GM19328 (cell line): ENCODE measurements at regions not wholly inside any gene's neighbourhood (a gene's known extent, or its start where the extent isn't known, plus 50 kb on each side); places are given as distances from the start of the nearest gene placed in this dataset.
"Not testable (repeated sequence)": the region's sequence is repeated elsewhere in the genome, so short reads cannot be mapped to it uniquely, and the experiment has no call there.

Experiments
- ATAC-seq: cut with Tn5 transposase; IDR thresholded peaks from one replicate; pipeline ENCODE4 v1.9.1; 2021; ENCODE audit warnings: mild to moderate bottlenecking, moderate library complexity; ENCODE audit not compliant: unreplicated experiment

GRCh38 chr3:81998139-81998755 lies 236.8 kb upstream of the GBE1 start:
- no peak for ATAC-seq

GRCh38 chr3:81997390-81997789 lies 235.9 kb upstream of the GBE1 start:
- ATAC-seq: no peak

- no peak for ATAC-seq
Observed at GRCh38 chr3:81995329-81995728, 233.9 kb upstream of the GBE1 start.

GRCh38 chr3:81989758-81990157 lies 228.3 kb upstream of the GBE1 start:
- no peak for ATAC-seq

- ATAC-seq: no peak
Observed at GRCh38 chr3:81989274-81989673, 227.8 kb upstream of the GBE1 start.

- ATAC-seq: not testable (repeated sequence)
Observed at GRCh38 chr3:81987412-81987811, 226.0 kb upstream of the GBE1 start.

- no peak for ATAC-seq
Observed at GRCh38 chr3:81985996-81986723, 224.7 kb upstream of the GBE1 start.

- no peak for ATAC-seq
Observed at GRCh38 chr3:81983382-81983781, 221.9 kb upstream of the GBE1 start.

- no peak for ATAC-seq
Observed at GRCh38 chr3:81980596-81981494, 219.4 kb upstream of the GBE1 start.

- ATAC-seq: no peak
Observed at GRCh38 chr3:81974751-81975150, 213.3 kb upstream of the GBE1 start.

- ATAC-seq: no peak
Observed at GRCh38 chr3:81968658-81969057, 207.2 kb upstream of the GBE1 start.

- ATAC-seq: no peak
Observed at GRCh38 chr3:81967393-81967792, 205.9 kb upstream of the GBE1 start.

GRCh38 chr3:81965696-81966095 lies 204.3 kb upstream of the GBE1 start:
- ATAC-seq: no peak

- ATAC-seq: no peak
Observed at GRCh38 chr3:81962396-81962795, 201.0 kb upstream of the GBE1 start.

GRCh38 chr3:81958972-81959640 lies 197.7 kb upstream of the GBE1 start:
- ATAC-seq: no peak

GRCh38 chr3:81955878-81956277 lies 194.4 kb upstream of the GBE1 start:
- no peak for ATAC-seq

GRCh38 chr3:81953111-81953510 lies 191.7 kb upstream of the GBE1 start:
- ATAC-seq: no peak

GRCh38 chr3:81952141-81952540 lies 190.7 kb upstream of the GBE1 start:
- no peak for ATAC-seq

- ATAC-seq: no peak
Observed at GRCh38 chr3:81951636-81952035, 190.2 kb upstream of the GBE1 start.

GRCh38 chr3:81951106-81951505 lies 189.7 kb upstream of the GBE1 start:
- ATAC-seq: no peak

GRCh38 chr3:81947359-81947758 lies 185.9 kb upstream of the GBE1 start:
- ATAC-seq: no peak
